Loucy (cell line): ENCODE measurements at regions not wholly inside any gene's neighbourhood (a gene's known extent, or its start where the extent isn't known, plus 50 kb on each side); places are given as distances from the start of the nearest gene placed in this dataset.

Experiments
- EZH2phosphoT487 ChIP-seq: fragments of 200-600 bp; IDR thresholded peaks from 2 replicates; pipeline ENCODE4 v1.6.1; 2018; ENCODE audit warnings: antibody characterized with exemption, mild to moderate bottlenecking, moderate library complexity, borderline replicate concordance
- TF ChIP-seq, protein P1 (sequence below): fragments of 200-600 bp; sonication (generic); conservative IDR thresholded peaks from 2 replicates; pipeline ENCODE4 v1.5.1; 2014; ENCODE audit warnings: mild to moderate bottlenecking, antibody characterized with exemption, low read length

DNA sequence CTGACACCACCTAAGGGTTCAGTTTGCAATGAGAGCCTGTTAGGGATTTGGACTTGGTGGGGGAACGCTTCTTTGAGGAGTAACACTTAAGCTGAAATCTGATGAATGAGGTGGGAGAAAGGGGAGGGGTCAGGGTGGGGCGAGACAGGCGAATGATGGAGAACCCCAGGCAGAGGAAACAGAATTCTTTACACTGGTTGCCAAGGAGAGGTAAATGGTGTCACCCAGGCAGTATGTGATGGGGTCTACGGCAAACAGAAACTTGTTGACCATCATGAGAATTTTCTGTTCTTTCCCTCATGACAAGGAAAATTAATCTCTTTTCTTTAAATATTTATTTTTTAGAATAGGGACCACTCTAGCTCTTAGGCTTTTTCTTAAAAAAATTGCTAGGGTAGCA, 157.2 kb upstream of the MITF start:
- TF ChIP-seq, protein P1, sequence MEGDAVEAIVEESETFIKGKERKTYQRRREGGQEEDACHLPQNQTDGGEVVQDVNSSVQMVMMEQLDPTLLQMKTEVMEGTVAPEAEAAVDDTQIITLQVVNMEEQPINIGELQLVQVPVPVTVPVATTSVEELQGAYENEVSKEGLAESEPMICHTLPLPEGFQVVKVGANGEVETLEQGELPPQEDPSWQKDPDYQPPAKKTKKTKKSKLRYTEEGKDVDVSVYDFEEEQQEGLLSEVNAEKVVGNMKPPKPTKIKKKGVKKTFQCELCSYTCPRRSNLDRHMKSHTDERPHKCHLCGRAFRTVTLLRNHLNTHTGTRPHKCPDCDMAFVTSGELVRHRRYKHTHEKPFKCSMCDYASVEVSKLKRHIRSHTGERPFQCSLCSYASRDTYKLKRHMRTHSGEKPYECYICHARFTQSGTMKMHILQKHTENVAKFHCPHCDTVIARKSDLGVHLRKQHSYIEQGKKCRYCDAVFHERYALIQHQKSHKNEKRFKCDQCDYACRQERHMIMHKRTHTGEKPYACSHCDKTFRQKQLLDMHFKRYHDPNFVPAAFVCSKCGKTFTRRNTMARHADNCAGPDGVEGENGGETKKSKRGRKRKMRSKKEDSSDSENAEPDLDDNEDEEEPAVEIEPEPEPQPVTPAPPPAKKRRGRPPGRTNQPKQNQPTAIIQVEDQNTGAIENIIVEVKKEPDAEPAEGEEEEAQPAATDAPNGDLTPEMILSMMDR, result no peak
- no peak for TF ChIP-seq EZH2phosphoT487
